HepG2 (cell line): ENCODE measurements at regions not wholly inside any gene's neighbourhood (a gene's known extent, or its start where the extent isn't known, plus 50 kb on each side); places are given as distances from the start of the nearest gene placed in this dataset.

Experiments used
- ATAC-seq: fragments of 200-7000 bp; cut with Tn5 transposase; 3 replicates; pipeline ENCODE4 v1.9.1; 2020; ENCODE audit warnings: mild to moderate bottlenecking, moderate library complexity
- BruUV-seq: library from RNA; stranded (reverse); fragments of 400-500 nt; replicated peaks from 2 replicates; lab custom pipeline; 2021; lab: Mats Ljungman, UMichigan
- CTCF ChIA-PET: fragments of 300-600 bp; formaldehyde crosslinking; extraction: SDS; loops from one replicate; lab custom pipeline; 2021; ENCODE audit warnings: low total read pairs, inconsistent platforms, low intra/inter-chr PET ratio; lab: Yijun Ruan, JAX
- POLR2A ChIA-PET: fragments of 350-600 bp; sonication (Branson Sonifier 250); formaldehyde crosslinking; loops from one replicate; lab custom pipeline; 2020; ENCODE audit warnings: antibody characterized with exemption, inconsistent platforms; lab: Yijun Ruan, JAX
- DNase-seq: peaks from one replicate; pipeline ENCODE4 v3.0.0-alpha.2; 2015; ENCODE audit warnings: low spot score
- FAIRE-seq: peaks from 3 replicates; lab custom pipeline; 2011; peaks lifted over from hg19 to GRCh38; lab: Jason Lieb, UNC
- H2AFZ ChIP-seq: one replicate; pipeline ENCODE4 v1.6.1; 2011; ENCODE audit warnings: low read length, inconsistent platforms
- H3K27ac ChIP-seq: fragments of 300-600 bp; 3 replicates; pipeline ENCODE4 v1.8.0; 2011; ENCODE audit warnings: mixed run types, mild to moderate bottlenecking, mixed read lengths, low read length, inconsistent platforms; ENCODE audit not compliant: insufficient read depth; ENCODE audit errors: extremely low read length
- H3K27me3 ChIP-seq, 2 experiments: fragments of 200-600 bp in 1 of 2; 2 replicates in 1 of 2; 3 replicates in 1 of 2; pipeline versions ENCODE4 v1.6.0 to v1.8.0; 2011; ENCODE audit warnings: low read length in 2 of 2, mild to moderate bottlenecking in 2 of 2, moderate library complexity in 2 of 2, inconsistent platforms in 1 of 2; ENCODE audit not compliant: insufficient read depth in 2 of 2, control insufficient read depth in 1 of 2
- H3K36me3 ChIP-seq, 2 experiments: fragments of 200-600 bp in 1 of 2; replicated peaks in 1 of 2; 2 replicates in 1 of 2; 3 replicates in 1 of 2; pipeline versions ENCODE4 v1.5.1 to v1.8.0; 2011; ENCODE audit warnings: low read length in 2 of 2, inconsistent platforms in 1 of 2; ENCODE audit not compliant: insufficient read depth in 2 of 2, control insufficient read depth in 1 of 2
- H3K4me1 ChIP-seq: 2 replicates; pipeline ENCODE4 v1.5.1; 2012; ENCODE audit warnings: low read length, inconsistent platforms; ENCODE audit not compliant: insufficient read depth
- H3K4me2 ChIP-seq: 2 replicates; pipeline ENCODE4 v1.6.0; 2011; ENCODE audit warnings: low read depth, low read length, inconsistent platforms
- H3K4me3 ChIP-seq, 3 experiments: fragments of 200-600 bp in 1 of 3; sonication (generic), shearing (Covaris generic) in 1 of 3; replicated peaks in 1 of 3; 2 replicates each; pipeline ENCODE4 v1.5.1; 2011 to 2016; ENCODE audit warnings: low read length in 3 of 3, inconsistent platforms in 2 of 3, low read depth in 2 of 3, mild to moderate bottlenecking in 2 of 3, control low read depth in 1 of 3, mixed read lengths in 1 of 3; ENCODE audit not compliant: insufficient read depth in 1 of 3
- H3K79me2 ChIP-seq: one replicate; pipeline ENCODE4 v1.6.1; 2011; ENCODE audit warnings: low read length, inconsistent platforms; ENCODE audit not compliant: insufficient read depth
- H3K9ac ChIP-seq: 2 replicates; pipeline ENCODE4 v1.6.0; 2011; ENCODE audit warnings: mild to moderate bottlenecking, low read depth, low read length, inconsistent platforms; ENCODE audit not compliant: insufficient read depth
- H3K9me3 ChIP-seq: 2 replicates; pipeline ENCODE4 v1.5.1; 2012; ENCODE audit warnings: mild to moderate bottlenecking, low read length
- H4K20me1 ChIP-seq: 2 replicates; pipeline ENCODE4 v1.6.0; 2011; ENCODE audit warnings: inconsistent platforms, mild to moderate bottlenecking, low read length, moderate library complexity; ENCODE audit not compliant: insufficient read depth
- ASH2L ChIP-seq: fragments of 300-600, 200-600 bp; sonication (generic); IDR thresholded peaks from 2 replicates; pipeline ENCODE4 v1.7.0; 2017; ENCODE audit warnings: low read depth, mild to moderate bottlenecking, moderate library complexity, mixed read lengths, low read length; ENCODE audit not compliant: insufficient read length
- CREM ChIP-seq, 2 experiments: sonication (generic) in 1 of 2; formaldehyde crosslinking in 1 of 2; IDR thresholded peaks; 2 replicates each; pipeline versions ENCODE4 v1.4.0 to v1.6.1; 2016 to 2020; ENCODE audit warnings: antibody characterized with exemption in 1 of 2, mild to moderate bottlenecking in 1 of 2, missing genetic modification reagents in 1 of 2
- FOXK2 ChIP-seq: fragments of 450-650 bp; IDR thresholded peaks from 2 replicates; pipeline ENCODE4 v1.6.1; 2016
- ISX ChIP-seq: sonication (generic); formaldehyde crosslinking; conservative IDR thresholded peaks from 2 replicates; pipeline ENCODE4 v1.5.0; 2020; ENCODE audit warnings: missing genetic modification reagents
- MTF2 ChIP-seq: sonication (generic); formaldehyde crosslinking; IDR thresholded peaks from 2 replicates; pipeline ENCODE4 v1.5.0; 2020; ENCODE audit warnings: missing genetic modification reagents, borderline replicate concordance
- ONECUT2 ChIP-seq: sonication (generic); formaldehyde crosslinking; IDR thresholded peaks from 2 replicates; pipeline ENCODE4 v1.4.0; 2020; ENCODE audit warnings: missing genetic modification reagents
- REXO4 ChIP-seq: sonication (generic); formaldehyde crosslinking; IDR thresholded peaks from 2 replicates; pipeline ENCODE4 v1.8.0; 2022; ENCODE audit warnings: missing genetic modification reagents, mild to moderate bottlenecking, borderline replicate concordance
- SP5 ChIP-seq: IDR thresholded peaks from 2 replicates; pipeline ENCODE4 v1.6.1; 2016; ENCODE audit warnings: low read depth, borderline replicate concordance
- THAP11 ChIP-seq: IDR thresholded peaks from 2 replicates; pipeline ENCODE4 v1.6.1; 2016; ENCODE audit warnings: missing biosample characterization, missing genetic modification reagents
- ZBTB21 ChIP-seq: sonication (generic); formaldehyde crosslinking; IDR thresholded peaks from 2 replicates; pipeline ENCODE4 v1.4.0; 2020; ENCODE audit warnings: missing genetic modification reagents
- ZKSCAN5 ChIP-seq: sonication (generic); formaldehyde crosslinking; IDR thresholded peaks from 2 replicates; pipeline ENCODE4 v1.5.1; 2020; ENCODE audit warnings: mild to moderate bottlenecking, missing genetic modification reagents
- ZNF121 ChIP-seq: sonication (generic); formaldehyde crosslinking; IDR thresholded peaks from 2 replicates; pipeline ENCODE4 v1.5.0; 2020; ENCODE audit warnings: mild to moderate bottlenecking, missing genetic modification reagents
- ZNF17 ChIP-seq: sonication (generic); formaldehyde crosslinking; IDR thresholded peaks from 2 replicates; pipeline ENCODE4 v1.5.0; 2020; ENCODE audit warnings: mild to moderate bottlenecking, missing genetic modification reagents
- ZNF235 ChIP-seq: sonication (generic); formaldehyde crosslinking; IDR thresholded peaks from 2 replicates; pipeline ENCODE4 v1.8.1; 2023; ENCODE audit warnings: mild to moderate bottlenecking, missing genetic modification reagents, borderline replicate concordance
- ZNF569 ChIP-seq: sonication (generic); formaldehyde crosslinking; IDR thresholded peaks from 2 replicates; pipeline ENCODE4 v1.5.0; 2020; ENCODE audit warnings: mild to moderate bottlenecking, missing genetic modification reagents, moderate library complexity, borderline replicate concordance
- ZNF740 ChIP-seq: sonication (generic); formaldehyde crosslinking; IDR thresholded peaks from 2 replicates; pipeline ENCODE4 v1.4.0; 2020; ENCODE audit warnings: missing genetic modification reagents
- ZNF749 ChIP-seq: sonication (generic); formaldehyde crosslinking; IDR thresholded peaks from 2 replicates; pipeline ENCODE4 v1.8.0; 2022; ENCODE audit warnings: mild to moderate bottlenecking, missing genetic modification reagents, moderate library complexity, borderline replicate concordance
- WGBS: methylation state at CpG from one replicate; pipeline ENCODE4 v1.1.6; 2017; ENCODE audit warnings: low lambda C conversion rate; 5-methylcytosine and 5-hydroxymethylcytosine counted together
- in situ Hi-C: cut with HindIII; loops from 2 replicates; pipeline ENCODE4 v1.10.0; 2017; ENCODE audit warnings: low pct_unique_long_range_greater_than_20kb; ENCODE audit not compliant: extremely low pct_ligation_motif_present
- intact Hi-C: fragments of 100-400 bp; cut with micrococcal nuclease; formaldehyde crosslinking; loops from one replicate; pipeline ENCODE4 v1.10.0; 2022; ENCODE audit not compliant: unreplicated experiment
- TF ChIP-seq, protein P1 (sequence below), 2 experiments: fragments of 450-650 bp in 1 of 2; sonication (generic) in 1 of 2; formaldehyde crosslinking; IDR thresholded peaks; 2 replicates each; pipeline versions ENCODE4 v1.5.0 to v1.8.0; 2020 to 2022; ENCODE audit warnings: mild to moderate bottlenecking in 1 of 2, missing genetic modification reagents in 1 of 2
- TF ChIP-seq, protein P2 (sequence below): IDR thresholded peaks from 2 replicates; pipeline ENCODE4 v1.6.1; 2016; ENCODE audit warnings: missing biosample characterization, missing genetic modification reagents, low read depth

GRCh38 chr13:34417896-34418295, 524.2 kb upstream of the NBEA start:
- no peak for ATAC-seq
- no peak for TF ChIP-seq MTF2
- TF ChIP-seq ZNF749 (CRISPR knock-in tag) = no peak
- TF ChIP-seq ZNF17 (CRISPR knock-in tag) = no peak
- no peak for TF ChIP-seq ZNF235 (CRISPR knock-in tag)
- no peak for TF ChIP-seq CREM (IDR thresholded peaks at IDR 0.05)
- no peak for TF ChIP-seq CREM (CRISPR knock-in tag; IDR thresholded peaks at IDR 0.05)
- no peak for TF ChIP-seq ZBTB21 (CRISPR knock-in tag)
- no peak for TF ChIP-seq ZKSCAN5 (CRISPR knock-in tag)
- TF ChIP-seq THAP11 (CRISPR knock-in tag) = no peak
- TF ChIP-seq, all 625 proteins: peak for 0
- BruUV-seq = no TSS peak
- H3K79me2 ChIP-seq = no peaks in the 10 kb centered on the region
- H3K9me3 ChIP-seq = no peaks in the 10 kb centered on the region
- no peak overlapping the region for H3K4me3 ChIP-seq
- intact Hi-C loops (no loop called here), in situ Hi-C loops (no loop called here)
- H3K4me2 ChIP-seq = no peak overlapping the region
- no peak overlapping the region for H3K9ac ChIP-seq
- no peaks in the 10 kb centered on the region for H3K36me3 ChIP-seq
- POLR2A ChIA-PET = no interaction called here
- no peak for DNase-seq
- H3K4me1 ChIP-seq = no peaks in the 10 kb centered on the region
- H4K20me1 ChIP-seq = no peaks in the 10 kb centered on the region
- no peaks in the 10 kb centered on the region for H3K27me3 ChIP-seq
- H2AFZ ChIP-seq = no peak overlapping the region
- no peak overlapping the region for H3K27ac ChIP-seq
- FAIRE-seq = no peak
- CTCF ChIA-PET = no interaction called here
- 29% methylated on average over 4 of the region's 4 CpGs for WGBS

GRCh38 chr13:34419025-34419424, 523.0 kb upstream of the NBEA start:
- H3K9me3 ChIP-seq = no peaks in the 10 kb centered on the region
- no TSS peak for BruUV-seq
- no peaks in the 10 kb centered on the region; a peak in 1 of 5 replicates for H3K27me3 ChIP-seq
- H2AFZ ChIP-seq = no peak overlapping the region
- no peak for ATAC-seq
- H3K36me3 ChIP-seq = no peaks in the 10 kb centered on the region
- H3K9ac ChIP-seq = no peak overlapping the region
- 7% methylated on average over 4 of the region's 5 CpGs for WGBS
- in situ Hi-C loops (no loop called here), intact Hi-C loops (no loop called here)
- H4K20me1 ChIP-seq = no peaks in the 10 kb centered on the region
- H3K4me3 ChIP-seq = no peak overlapping the region
- H3K27ac ChIP-seq = no peak overlapping the region
- no peak for DNase-seq
- ChIA-PET CTCF (no interaction called here), POLR2A (no interaction called here)
- H3K4me1 ChIP-seq = no peaks in the 10 kb centered on the region
- FAIRE-seq = no peak
- no peaks in the 10 kb centered on the region for H3K79me2 ChIP-seq
- no peak overlapping the region for H3K4me2 ChIP-seq
- TF ChIP-seq ZNF740 (no peak), ISX (CRISPR knock-in tag) (no peak), ZNF121 (CRISPR knock-in tag) (no peak), FOXK2 (no peak), SP5 (no peak), ZNF569 (CRISPR knock-in tag) (no peak), ONECUT2 (CRISPR knock-in tag) (no peak), ASH2L (no peak), REXO4 (CRISPR knock-in tag) (no peak)
- TF ChIP-seq, protein P1, sequence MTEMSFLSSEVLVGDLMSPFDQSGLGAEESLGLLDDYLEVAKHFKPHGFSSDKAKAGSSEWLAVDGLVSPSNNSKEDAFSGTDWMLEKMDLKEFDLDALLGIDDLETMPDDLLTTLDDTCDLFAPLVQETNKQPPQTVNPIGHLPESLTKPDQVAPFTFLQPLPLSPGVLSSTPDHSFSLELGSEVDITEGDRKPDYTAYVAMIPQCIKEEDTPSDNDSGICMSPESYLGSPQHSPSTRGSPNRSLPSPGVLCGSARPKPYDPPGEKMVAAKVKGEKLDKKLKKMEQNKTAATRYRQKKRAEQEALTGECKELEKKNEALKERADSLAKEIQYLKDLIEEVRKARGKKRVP (CRISPR knock-in tag; IDR thresholded peaks at IDR 0.05) = no peak
- TF ChIP-seq, protein P2, sequence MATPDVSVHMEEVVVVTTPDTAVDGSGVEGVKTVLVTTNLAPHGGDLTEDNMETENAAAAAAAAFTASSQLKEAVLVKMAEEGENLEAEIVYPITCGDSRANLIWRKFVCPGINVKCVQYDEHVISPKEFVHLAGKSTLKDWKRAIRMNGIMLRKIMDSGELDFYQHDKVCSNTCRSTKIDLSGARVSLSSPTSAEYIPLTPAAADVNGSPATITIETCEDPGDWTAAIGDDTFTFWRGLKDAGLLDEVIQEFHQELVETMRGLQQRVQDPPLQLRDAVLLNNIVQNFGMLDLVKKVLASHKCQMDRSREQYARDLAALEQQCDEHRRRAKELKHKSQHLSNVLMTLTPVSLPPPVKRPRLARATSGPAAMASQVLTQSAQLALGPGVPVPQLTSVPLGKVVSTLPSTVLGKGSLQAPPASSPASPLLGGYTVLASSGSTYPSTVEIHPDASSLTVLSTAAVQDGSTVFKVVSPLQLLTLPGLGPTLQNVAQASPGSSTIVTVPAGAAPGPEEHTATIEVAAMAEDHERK (CRISPR knock-in tag) = no peak
